HCT116 (cell line): ENCODE measurements at regions not wholly inside any gene's neighbourhood (a gene's known extent, or its start where the extent isn't known, plus 50 kb on each side); places are given as distances from the start of the nearest gene placed in this dataset.

Experiments used
- ATAC-seq: fragments of 200-7000 bp; cut with Tn5 transposase; 2 replicates; pipeline ENCODE4 v1.9.1; 2020; ENCODE audit warnings: mild to moderate bottlenecking, moderate library complexity
- BruUV-seq: library from RNA; stranded (reverse); fragments of 400-500 nt; replicated peaks from 2 replicates; lab custom pipeline; 2021; lab: Mats Ljungman, UMichigan
- CTCF ChIA-PET: fragments of 300-600 bp; sonication (Branson Sonifier 250); formaldehyde crosslinking; loops from one replicate; lab custom pipeline; 2021; ENCODE audit warnings: antibody characterized with exemption; lab: Charles Lee
- POLR2A ChIA-PET: fragments of 300-600, 350-600 bp; sonication (Branson Sonifier 250); formaldehyde crosslinking; loops from one replicate; lab custom pipeline; 2021; ENCODE audit warnings: antibody characterized with exemption; lab: Charles Lee
- RAD21 ChIA-PET, 2 experiments: fragments of 300-600 bp; sonication (Branson Sonifier 250); formaldehyde crosslinking; loops; one replicate each; lab custom pipeline; 2023; ENCODE audit warnings: low total read pairs in 2 of 2; ENCODE audit not compliant: uncharacterized antibody in 2 of 2, unreplicated experiment in 2 of 2, low non-redundant PET in 1 of 2; lab: Charles Lee
- DNase-seq: peaks from one replicate; pipeline ENCODE4 v3.0.0-alpha.2; 2010; ENCODE audit warnings: low read depth, low spot score
- H2AFZ ChIP-seq: fragments of 200-600 bp; shearing (Covaris generic), sonication (generic); 2 replicates; pipeline ENCODE4 v1.6.1; 2017; ENCODE audit warnings: low read depth, mixed run types, mixed read lengths, antibody characterized with exemption, low read length; ENCODE audit not compliant: poor library complexity, severe bottlenecking
- H3K27ac ChIP-seq: 2 replicates; pipeline ENCODE4 v1.5.1; 2012; ENCODE audit warnings: low read depth, low read length
- H3K27me3 ChIP-seq: fragments of 200-600 bp; sonication (generic); 2 replicates; pipeline ENCODE4 v1.6.1; 2016; ENCODE audit warnings: mixed run types, low read length, mixed read lengths; ENCODE audit not compliant: insufficient read depth
- H3K36me3 ChIP-seq, 2 experiments: fragments of 200-500 bp in 1 of 2; fragments of 200-600 bp in 1 of 2; sonication (Bioruptor generic) in 1 of 2; sonication (generic) in 1 of 2; 2 replicates each; pipeline versions ENCODE4 v1.5.1 to v1.6.1; 2014 to 2016; ENCODE audit warnings: low read length in 2 of 2, inconsistent platforms in 1 of 2, mixed read lengths in 1 of 2, mixed run types in 1 of 2; ENCODE audit not compliant: insufficient read depth in 2 of 2, control insufficient read depth in 1 of 2
- H3K4me1 ChIP-seq, 2 experiments: fragments of 200-600 bp in 1 of 2; sonication (generic) in 1 of 2; 2 replicates each; pipeline versions ENCODE4 v1.5.1 to v1.6.1; 2012 to 2017; ENCODE audit warnings: low read length in 2 of 2, inconsistent platforms in 1 of 2, mild to moderate bottlenecking in 1 of 2, mixed read lengths in 1 of 2, mixed run types in 1 of 2, moderate library complexity in 1 of 2; ENCODE audit not compliant: insufficient read depth in 2 of 2, control insufficient read depth in 1 of 2
- H3K4me2 ChIP-seq: fragments of 200-600 bp; sonication (generic); 2 replicates; pipeline ENCODE4 v1.6.1; 2017; ENCODE audit warnings: mixed run types, low read length, mixed read lengths
- H3K4me3 ChIP-seq, 2 experiments: fragments of 200-600 bp in 1 of 2; sonication (generic) in 1 of 2; replicated peaks in 1 of 2; 2 replicates each; pipeline ENCODE4 v1.5.1; 2011 to 2016; ENCODE audit warnings: low read length in 2 of 2, control low read depth in 1 of 2, low read depth in 1 of 2, mild to moderate bottlenecking in 1 of 2, mixed read lengths in 1 of 2, mixed run types in 1 of 2
- H3K79me2 ChIP-seq: fragments of 200-600 bp; sonication (generic); 2 replicates; pipeline ENCODE4 v1.6.1; 2017; ENCODE audit warnings: mild to moderate bottlenecking, mixed run types, low read length, moderate library complexity, mixed read lengths; ENCODE audit not compliant: insufficient read depth
- H3K9ac ChIP-seq: fragments of 200-600 bp; sonication (generic); 2 replicates; pipeline ENCODE4 v1.6.1; 2016; ENCODE audit warnings: low read length, mixed read lengths
- H3K9me2 ChIP-seq: fragments of 200-600 bp; sonication (generic), shearing (Covaris generic); 2 replicates; pipeline ENCODE4 v1.6.1; 2017; ENCODE audit warnings: mixed run types, mild to moderate bottlenecking, moderate library complexity; ENCODE audit not compliant: insufficient read depth
- H3K9me3 ChIP-seq, 2 experiments: fragments of 200-500 bp in 1 of 2; fragments of 200-600 bp in 1 of 2; sonication (Bioruptor generic) in 1 of 2; sonication (generic) in 1 of 2; 2 replicates each; pipeline ENCODE4 v1.6.1; 2014 to 2017; ENCODE audit warnings: low read length in 2 of 2, mixed read lengths in 2 of 2, inconsistent platforms in 1 of 2, low read depth in 1 of 2, mild to moderate bottlenecking in 1 of 2, mixed run types in 1 of 2, moderate library complexity in 1 of 2; ENCODE audit not compliant: control insufficient read depth in 1 of 2, insufficient read depth in 1 of 2
- H4K20me1 ChIP-seq: fragments of 200-600 bp; sonication (generic), shearing (Covaris generic); 2 replicates; pipeline ENCODE4 v1.6.1; 2017; ENCODE audit warnings: mixed run types, mild to moderate bottlenecking, moderate library complexity; ENCODE audit not compliant: insufficient read depth
- CEBPB ChIP-seq: IDR thresholded peaks from 2 replicates; pipeline ENCODE4 v1.6.1; 2012; ENCODE audit warnings: low read depth
- CTCF ChIP-seq, 3 experiments: fragments of 200-600 bp in 1 of 3; sonication (generic) in 1 of 3; IDR thresholded peaks in 2 of 3; conservative IDR thresholded peaks in 1 of 3; 2 replicates each; pipeline ENCODE4 v1.5.1; 2012 to 2017; ENCODE audit warnings: low read depth in 2 of 3, low read length in 2 of 3, antibody characterized with exemption in 1 of 3, borderline replicate concordance in 1 of 3, control low read depth in 1 of 3, mild to moderate bottlenecking in 1 of 3, mixed read lengths in 1 of 3, mixed run types in 1 of 3, moderate library complexity in 1 of 3; ENCODE audit not compliant: insufficient read depth in 1 of 3
- EGR1 ChIP-seq: IDR thresholded peaks from 2 replicates; pipeline ENCODE4 v1.6.1; 2012; ENCODE audit warnings: low read depth
- ELF1 ChIP-seq: IDR thresholded peaks from 2 replicates; pipeline ENCODE4 v1.6.1; 2012; ENCODE audit warnings: low read depth, borderline replicate concordance
- EZH2 ChIP-seq: fragments of 200-600 bp; sonication (generic); IDR thresholded peaks from 2 replicates; pipeline ENCODE4 v1.6.1; 2017; ENCODE audit warnings: antibody characterized with exemption, mixed run types
- EZH2phosphoT487 ChIP-seq: fragments of 200-600 bp; IDR thresholded peaks from 2 replicates; pipeline ENCODE4 v1.6.1; 2018; ENCODE audit warnings: antibody characterized with exemption, borderline replicate concordance
- FOSL1 ChIP-seq: IDR thresholded peaks from 2 replicates; pipeline ENCODE4 v1.6.1; 2012; ENCODE audit warnings: low read depth
- JUND ChIP-seq: IDR thresholded peaks from 2 replicates; pipeline ENCODE4 v1.6.1; 2012
- POLR2A ChIP-seq: IDR thresholded peaks from 2 replicates; pipeline ENCODE4 v1.7.0; 2011; ENCODE audit warnings: borderline replicate concordance; ENCODE audit not compliant: insufficient read depth, insufficient read length; ENCODE audit errors: extremely low read depth
- POLR2AphosphoS5 ChIP-seq: IDR thresholded peaks from 2 replicates; pipeline ENCODE4 v1.6.1; 2011; ENCODE audit warnings: mild to moderate bottlenecking, low read depth, low read length, moderate library complexity
- RAD21 ChIP-seq: IDR thresholded peaks from 2 replicates; pipeline ENCODE4 v1.6.1; 2012; ENCODE audit warnings: low read depth, mild to moderate bottlenecking
- SIN3A ChIP-seq: IDR thresholded peaks from 2 replicates; pipeline ENCODE4 v1.6.1; 2012; ENCODE audit warnings: low read depth
- SP1 ChIP-seq: IDR thresholded peaks from 2 replicates; pipeline ENCODE4 v1.6.1; 2012; ENCODE audit warnings: low read depth
- SRF ChIP-seq: IDR thresholded peaks from 2 replicates; pipeline ENCODE4 v1.6.1; 2012; ENCODE audit warnings: low read depth
- YY1 ChIP-seq: IDR thresholded peaks from 2 replicates; pipeline ENCODE4 v1.6.1; 2011; ENCODE audit warnings: low read length, low read depth, moderate library complexity, mild to moderate bottlenecking; ENCODE audit not compliant: insufficient replicate concordance; ENCODE audit errors: extremely low read depth
- ZNF274 ChIP-seq: fragments of 200-500 bp; sonication (Bioruptor generic); IDR thresholded peaks from 2 replicates; pipeline ENCODE4 v1.6.1; 2014; ENCODE audit warnings: mild to moderate bottlenecking, low read depth, low read length, inconsistent platforms
- intact Hi-C: fragments of 100-400 bp; cut with micrococcal nuclease; formaldehyde crosslinking; loops from 2 replicates; pipeline ENCODE4 v1.10.0; 2022
- TF ChIP-seq, protein P1 (sequence below): IDR thresholded peaks from 2 replicates; pipeline ENCODE4 v1.6.1; 2011; ENCODE audit warnings: mild to moderate bottlenecking, low read length, moderate library complexity; ENCODE audit not compliant: insufficient replicate concordance; ENCODE audit errors: extremely low read depth
- TF ChIP-seq, protein P2 (sequence below): IDR thresholded peaks from 2 replicates; pipeline ENCODE4 v1.6.1; 2012
- TF ChIP-seq, protein P3 (sequence below): IDR thresholded peaks from 2 replicates; pipeline ENCODE4 v1.6.1; 2012

- ATAC-seq, result no peak
- H3K27ac ChIP-seq, result no peak overlapping the region
- H3K79me2 ChIP-seq, result no peaks in the 10 kb centered on the region
- H3K9me3 ChIP-seq, result no peaks in the 10 kb centered on the region
- no peaks in the 10 kb centered on the region for H4K20me1 ChIP-seq
- no peaks in the 10 kb centered on the region for H3K36me3 ChIP-seq
- H3K9ac ChIP-seq, result no peak overlapping the region
- no peak overlapping the region for H2AFZ ChIP-seq
- no peaks in the 10 kb centered on the region for H3K4me1 ChIP-seq
- H3K27me3 ChIP-seq, result peaks cover 4% of the 10 kb centered on the region; the same call in 1 of the 2 replicates
- TF ChIP-seq CTCF (IDR thresholded peaks at IDR 0.05 in 2 of 3, conservative IDR thresholded peaks at IDR 0.05 in 1 of 3; ENCODE audit: borderline replicate concordance in 1 of 3, insufficient read depth in 1 of 3, low read depth in 2 of 3, low read length in 2 of 3), result no peak
- TF ChIP-seq SP1, result no peak
- TF ChIP-seq CEBPB, result no peak
- TF ChIP-seq POLR2AphosphoS5, result no peak
- TF ChIP-seq EZH2phosphoT487, result no peak
- TF ChIP-seq, protein P1, sequence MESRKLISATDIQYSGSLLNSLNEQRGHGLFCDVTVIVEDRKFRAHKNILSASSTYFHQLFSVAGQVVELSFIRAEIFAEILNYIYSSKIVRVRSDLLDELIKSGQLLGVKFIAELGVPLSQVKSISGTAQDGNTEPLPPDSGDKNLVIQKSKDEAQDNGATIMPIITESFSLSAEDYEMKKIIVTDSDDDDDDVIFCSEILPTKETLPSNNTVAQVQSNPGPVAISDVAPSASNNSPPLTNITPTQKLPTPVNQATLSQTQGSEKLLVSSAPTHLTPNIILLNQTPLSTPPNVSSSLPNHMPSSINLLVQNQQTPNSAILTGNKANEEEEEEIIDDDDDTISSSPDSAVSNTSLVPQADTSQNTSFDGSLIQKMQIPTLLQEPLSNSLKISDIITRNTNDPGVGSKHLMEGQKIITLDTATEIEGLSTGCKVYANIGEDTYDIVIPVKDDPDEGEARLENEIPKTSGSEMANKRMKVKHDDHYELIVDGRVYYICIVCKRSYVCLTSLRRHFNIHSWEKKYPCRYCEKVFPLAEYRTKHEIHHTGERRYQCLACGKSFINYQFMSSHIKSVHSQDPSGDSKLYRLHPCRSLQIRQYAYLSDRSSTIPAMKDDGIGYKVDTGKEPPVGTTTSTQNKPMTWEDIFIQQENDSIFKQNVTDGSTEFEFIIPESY, result no peak
- no peak for TF ChIP-seq SIN3A
- no peak for TF ChIP-seq EGR1
- TF ChIP-seq RAD21, result no peak
- TF ChIP-seq SRF, result no peak
- TF ChIP-seq YY1, result no peak
- TF ChIP-seq, protein P2, sequence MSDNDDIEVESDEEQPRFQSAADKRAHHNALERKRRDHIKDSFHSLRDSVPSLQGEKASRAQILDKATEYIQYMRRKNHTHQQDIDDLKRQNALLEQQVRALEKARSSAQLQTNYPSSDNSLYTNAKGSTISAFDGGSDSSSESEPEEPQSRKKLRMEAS, result no peak
- TF ChIP-seq ZNF274, result no peak
- no peak for TF ChIP-seq ELF1
- TF ChIP-seq JUND, result no peak
- TF ChIP-seq FOSL1, result no peak
- no peak for TF ChIP-seq EZH2
- no peak for TF ChIP-seq POLR2A
- TF ChIP-seq, protein P3, sequence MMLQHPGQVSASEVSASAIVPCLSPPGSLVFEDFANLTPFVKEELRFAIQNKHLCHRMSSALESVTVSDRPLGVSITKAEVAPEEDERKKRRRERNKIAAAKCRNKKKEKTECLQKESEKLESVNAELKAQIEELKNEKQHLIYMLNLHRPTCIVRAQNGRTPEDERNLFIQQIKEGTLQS, result no peak
- TF ChIP-seq, all 23 proteins: peak for 0
- H3K4me3 ChIP-seq, result no peak overlapping the region
- CTCF ChIA-PET, result no interaction called here
- no peak overlapping the region for H3K4me2 ChIP-seq
- intact Hi-C loops, result no loop called here
- RAD21 ChIA-PET, result no interaction called here
- DNase-seq, result no peak
- H3K9me2 ChIP-seq, result no peaks in the 10 kb centered on the region
- no TSS peak for BruUV-seq
- POLR2A ChIA-PET, result no interaction called here
These were observed 294.3 kb downstream of the SRBD1 start for GRCh38 chr2:45316576-45317338.
